HUES6 (cell line): ENCODE measurements at regions not wholly inside any gene's neighbourhood (a gene's known extent, or its start where the extent isn't known, plus 50 kb on each side); places are given as distances from the start of the nearest gene placed in this dataset.

ENCODE experiments used
- H3K27ac ChIP-seq: 2 replicates; pipeline ENCODE4 v1.7.0; 2013; ENCODE audit warnings: low read depth, mild to moderate bottlenecking, low read length, inconsistent platforms
- H3K27me3 ChIP-seq: 2 replicates; pipeline ENCODE4 v1.6.1; 2013; ENCODE audit warnings: low read length; ENCODE audit not compliant: control insufficient read depth, insufficient read depth
- H3K36me3 ChIP-seq: 2 replicates; pipeline ENCODE4 v1.6.1; 2013; ENCODE audit warnings: low read length; ENCODE audit not compliant: control insufficient read depth, insufficient read depth
- H3K4me1 ChIP-seq: 2 replicates; pipeline ENCODE4 v1.6.1; 2013; ENCODE audit warnings: low read length; ENCODE audit not compliant: control insufficient read depth, insufficient read depth
- H3K4me3 ChIP-seq: 2 replicates; pipeline ENCODE4 v1.5.1; 2013; ENCODE audit warnings: low read depth, low read length
- H3K9ac ChIP-seq: one replicate; pipeline ENCODE4 v1.6.1; 2013; ENCODE audit warnings: mild to moderate bottlenecking, low read length
- H3K9me3 ChIP-seq: 2 replicates; pipeline ENCODE4 v1.6.1; 2013; ENCODE audit warnings: low read depth, low read length; ENCODE audit not compliant: control insufficient read depth, insufficient read depth

- Histone ChIP-seq H3K27me3 (no peaks in the 10 kb centered on the region), H3K9ac (no peak overlapping the region), H3K4me3 (no peak overlapping the region), H3K36me3 (no peaks in the 10 kb centered on the region), H3K9me3 (peaks cover 6% of the 10 kb centered on the region; the same call in 1 of the 2 replicates), H3K27ac (no peak overlapping the region), H3K4me1 (no peaks in the 10 kb centered on the region)
These were observed 281.2 kb upstream of the DEFB112 start for GRCh38 chr6:50330963-50331362.

GRCh38 chr6:50333696-50334095, 284.0 kb upstream of the DEFB112 start:
- no peaks in the 10 kb centered on the region for H3K4me1 ChIP-seq
- H3K9ac ChIP-seq, result no peak overlapping the region
- H3K27ac ChIP-seq, result no peak overlapping the region
- no peak overlapping the region for H3K4me3 ChIP-seq
- H3K9me3 ChIP-seq, result no peaks in the 10 kb centered on the region
- H3K36me3 ChIP-seq, result no peaks in the 10 kb centered on the region
- no peaks in the 10 kb centered on the region for H3K27me3 ChIP-seq

GRCh38 chr6:50337532-50338122, 287.9 kb upstream of the DEFB112 start:
- no peak overlapping the region for H3K27ac ChIP-seq
- no peak overlapping the region for H3K9ac ChIP-seq
- H3K9me3 ChIP-seq, result no peaks in the 10 kb centered on the region
- H3K27me3 ChIP-seq, result no peaks in the 10 kb centered on the region
- no peak overlapping the region for H3K4me3 ChIP-seq
- no peaks in the 10 kb centered on the region for H3K4me1 ChIP-seq
- H3K36me3 ChIP-seq, result no peaks in the 10 kb centered on the region

- H3K4me3 ChIP-seq, result no peak overlapping the region
- no peaks in the 10 kb centered on the region for H3K4me1 ChIP-seq
- no peak overlapping the region for H3K27ac ChIP-seq
- H3K9me3 ChIP-seq, result no peaks in the 10 kb centered on the region
- H3K9ac ChIP-seq, result no peak overlapping the region
- H3K36me3 ChIP-seq, result no peaks in the 10 kb centered on the region
- no peaks in the 10 kb centered on the region for H3K27me3 ChIP-seq
These were observed 303.9 kb upstream of the DEFB112 start for GRCh38 chr6:50353603-50354002.

- H3K9ac ChIP-seq, result no peak overlapping the region
- no peaks in the 10 kb centered on the region for H3K36me3 ChIP-seq
- no peaks in the 10 kb centered on the region for H3K9me3 ChIP-seq
- H3K4me3 ChIP-seq, result no peak overlapping the region
- H3K27me3 ChIP-seq, result no peaks in the 10 kb centered on the region
- H3K27ac ChIP-seq, result no peak overlapping the region
- H3K4me1 ChIP-seq, result no peaks in the 10 kb centered on the region
These were observed 308.4 kb upstream of the DEFB112 start for GRCh38 chr6:50358113-50358512.

- H3K4me3 ChIP-seq, result no peak overlapping the region
- H3K36me3 ChIP-seq, result no peaks in the 10 kb centered on the region
- H3K27me3 ChIP-seq, result no peaks in the 10 kb centered on the region
- no peak overlapping the region for H3K27ac ChIP-seq
- no peak overlapping the region for H3K9ac ChIP-seq
- H3K4me1 ChIP-seq, result no peaks in the 10 kb centered on the region
- H3K9me3 ChIP-seq, result no peaks in the 10 kb centered on the region
These were observed 312.1 kb upstream of the DEFB112 start for GRCh38 chr6:50361641-50362331.

GRCh38 chr6:50362706-50363105, 313.0 kb upstream of the DEFB112 start:
- Histone ChIP-seq H3K27ac (no peak overlapping the region), H3K27me3 (no peaks in the 10 kb centered on the region), H3K9me3 (no peaks in the 10 kb centered on the region), H3K4me3 (no peak overlapping the region), H3K4me1 (no peaks in the 10 kb centered on the region), H3K9ac (no peak overlapping the region), H3K36me3 (no peaks in the 10 kb centered on the region)

GRCh38 chr6:50369996-50370395, 320.3 kb upstream of the DEFB112 start:
- no peaks in the 10 kb centered on the region for H3K9me3 ChIP-seq

GRCh38 chr6:50380406-50381098, 330.8 kb upstream of the DEFB112 start:
- Histone ChIP-seq H3K4me3 (no peak overlapping the region), H3K9ac (no peak overlapping the region), H3K9me3 (no peaks in the 10 kb centered on the region), H3K36me3 (no peaks in the 10 kb centered on the region), H3K27me3 (no peaks in the 10 kb centered on the region), H3K4me1 (no peaks in the 10 kb centered on the region), H3K27ac (no peak overlapping the region)

More at GRCh38 chr6:50369996-50370395, 320.3 kb upstream of the DEFB112 start:
- Histone ChIP-seq H3K9ac (no peak overlapping the region), H3K36me3 (no peaks in the 10 kb centered on the region), H3K27me3 (no peaks in the 10 kb centered on the region), H3K4me1 (no peaks in the 10 kb centered on the region), H3K27ac (no peak overlapping the region), H3K4me3 (no peak overlapping the region)

- no peaks in the 10 kb centered on the region for H3K27me3 ChIP-seq
- no peak overlapping the region for H3K4me3 ChIP-seq
- H3K9me3 ChIP-seq, result no peaks in the 10 kb centered on the region
- H3K36me3 ChIP-seq, result no peaks in the 10 kb centered on the region
- no peaks in the 10 kb centered on the region for H3K4me1 ChIP-seq
- H3K9ac ChIP-seq, result no peak overlapping the region
- no peak overlapping the region for H3K27ac ChIP-seq
These were observed 331.3 kb upstream of the DEFB112 start for GRCh38 chr6:50381099-50381415.

GRCh38 chr6:50390416-50390815, 322.9 kb upstream of the TFAP2D start:
- Histone ChIP-seq H3K4me3 (no peak overlapping the region), H3K9ac (no peak overlapping the region), H3K27ac (no peak overlapping the region), H3K27me3 (no peaks in the 10 kb centered on the region), H3K4me1 (no peaks in the 10 kb centered on the region), H3K36me3 (no peaks in the 10 kb centered on the region), H3K9me3 (no peaks in the 10 kb centered on the region)
